ENCODE measurements at regions not wholly inside any gene's neighbourhood (a gene's known extent, or its start where the extent isn't known, plus 50 kb on each side); places are given as distances from the start of the nearest gene placed in this dataset.

- TF ChIP-seq ZFX (IDR thresholded peaks at IDR 0.05; ENCODE audit: borderline replicate concordance), result no peak
- TF ChIP-seq CTCF (IDR thresholded peaks at IDR 0.05), result no peak
- no peak overlapping the region for H3K27ac ChIP-seq
Measured at GRCh38 chr6:117169781-117170281, 95.5 kb upstream of the VGLL2 start.

- TF ChIP-seq CTCF (IDR thresholded peaks at IDR 0.05), result no peak
- no peak for TF ChIP-seq ZFX (IDR thresholded peaks at IDR 0.05; ENCODE audit: borderline replicate concordance)
- H3K27ac ChIP-seq, result no peak overlapping the region
Measured at GRCh38 chr6:117174835-117175360, 90.5 kb upstream of the VGLL2 start.

GRCh38 chr6:117188627-117189201 lies 76.6 kb upstream of the VGLL2 start:
- no peak overlapping the region for H3K27ac ChIP-seq
- TF ChIP-seq ZFX (IDR thresholded peaks at IDR 0.05; ENCODE audit: borderline replicate concordance), result no peak
- peak; percentile 71 for TF ChIP-seq CTCF (IDR thresholded peaks at IDR 0.05)

- TF ChIP-seq CTCF (IDR thresholded peaks at IDR 0.05) (no peak), ZFX (IDR thresholded peaks at IDR 0.05; ENCODE audit: borderline replicate concordance) (no peak)
- H3K27ac ChIP-seq, result no peak overlapping the region
Measured at GRCh38 chr6:117191009-117191408, 74.3 kb upstream of the VGLL2 start.

GRCh38 chr6:117191448-117191847 lies 73.9 kb upstream of the VGLL2 start:
- H3K27ac ChIP-seq, result no peak overlapping the region
- TF ChIP-seq ZFX (IDR thresholded peaks at IDR 0.05; ENCODE audit: borderline replicate concordance) (no peak), CTCF (IDR thresholded peaks at IDR 0.05) (no peak)

GRCh38 chr6:117194271-117194670 lies 71.1 kb upstream of the VGLL2 start:
- no peak for TF ChIP-seq CTCF (IDR thresholded peaks at IDR 0.05)
- no peak for TF ChIP-seq ZFX (IDR thresholded peaks at IDR 0.05; ENCODE audit: borderline replicate concordance)
- no peak overlapping the region for H3K27ac ChIP-seq

GRCh38 chr6:117194978-117195377 lies 70.4 kb upstream of the VGLL2 start:
- TF ChIP-seq CTCF (IDR thresholded peaks at IDR 0.05), result no peak
- no peak for TF ChIP-seq ZFX (IDR thresholded peaks at IDR 0.05; ENCODE audit: borderline replicate concordance)
- no peak overlapping the region for H3K27ac ChIP-seq

All from 22Rv1 (cell line).